Ishikawa (cell line): ENCODE measurements at regions not wholly inside any gene's neighbourhood (a gene's known extent, or its start where the extent isn't known, plus 50 kb on each side); places are given as distances from the start of the nearest gene placed in this dataset.

Source experiments
- CEBPB ChIP-seq: IDR thresholded peaks from 2 replicates; pipeline ENCODE4 v1.6.1; 2012
- CREB1 ChIP-seq: IDR thresholded peaks from 2 replicates; pipeline ENCODE4 v1.6.1; 2012; ENCODE audit warnings: low read depth
- EGR1 ChIP-seq: IDR thresholded peaks from 2 replicates; pipeline ENCODE4 v1.6.1; 2012
- EP300 ChIP-seq: IDR thresholded peaks from 2 replicates; pipeline ENCODE4 v1.6.1; 2012; ENCODE audit warnings: borderline replicate concordance
- FOXM1 ChIP-seq: IDR thresholded peaks from 2 replicates; pipeline ENCODE4 v1.6.1; 2012; ENCODE audit warnings: low read depth, borderline replicate concordance
- MAX ChIP-seq: IDR thresholded peaks from 2 replicates; pipeline ENCODE4 v1.6.1; 2012
- NFIC ChIP-seq: IDR thresholded peaks from 2 replicates; pipeline ENCODE4 v1.6.1; 2012
- RAD21 ChIP-seq: IDR thresholded peaks from 2 replicates; pipeline ENCODE4 v1.6.1; 2012; ENCODE audit warnings: low read depth
- REST ChIP-seq: IDR thresholded peaks from 2 replicates; pipeline ENCODE4 v1.6.1; 2012; ENCODE audit warnings: low read depth, mild to moderate bottlenecking
- TAF1 ChIP-seq: IDR thresholded peaks from 2 replicates; pipeline ENCODE4 v1.6.1; 2012; ENCODE audit warnings: low read depth, mild to moderate bottlenecking
- TCF12 ChIP-seq: IDR thresholded peaks from 2 replicates; pipeline ENCODE4 v1.6.1; 2012; ENCODE audit warnings: low read depth
- TEAD4 ChIP-seq: IDR thresholded peaks from 2 replicates; pipeline ENCODE4 v1.6.1; 2012
- USF1 ChIP-seq: IDR thresholded peaks from 2 replicates; pipeline ENCODE4 v1.6.1; 2012
- YY1 ChIP-seq: IDR thresholded peaks from 2 replicates; pipeline ENCODE4 v1.6.1; 2012; ENCODE audit warnings: low read depth
- ZBTB7A ChIP-seq: IDR thresholded peaks from 2 replicates; pipeline ENCODE4 v1.6.1; 2012; ENCODE audit warnings: low read depth

- TF ChIP-seq ZBTB7A (no peak), FOXM1 (no peak), USF1 (no peak), TAF1 (no peak), EGR1 (no peak), TEAD4 (no peak), CEBPB (no peak), CREB1 (no peak), EP300 (no peak), TCF12 (no peak), MAX (no peak), REST (no peak)
Measured at GRCh38 chr4:188905248-188905647, 766.0 kb downstream of the TRIML1 start.

- no peak for TF ChIP-seq TAF1
- TF ChIP-seq EP300, result no peak
- TF ChIP-seq NFIC, result 0 out of 2 replicates have a peak, but pooled peaks have one; percentile 13
- TF ChIP-seq USF1, result no peak
- TF ChIP-seq CREB1, result no peak
- no peak for TF ChIP-seq CEBPB
- no peak for TF ChIP-seq YY1
- no peak for TF ChIP-seq MAX
- TF ChIP-seq TCF12, result peak; percentile 56; the same call in 1 of the 2 replicates
Measured at GRCh38 chr4:188911199-188911598, 772.0 kb downstream of the TRIML1 start.

GRCh38 chr4:188911707-188912106 is 772.5 kb downstream of the TRIML1 start:
- no peak for TF ChIP-seq FOXM1

GRCh38 chr4:188915175-188915574 is 775.9 kb downstream of the TRIML1 start:
- TF ChIP-seq YY1 (no peak), NFIC (no peak), TCF12 (no peak), EGR1 (no peak), TAF1 (no peak), USF1 (no peak), ZBTB7A (no peak), EP300 (no peak), MAX (no peak), RAD21 (no peak), CREB1 (no peak)

GRCh38 chr4:188918787-188919186 is 779.5 kb downstream of the TRIML1 start:
- TF ChIP-seq RAD21 (no peak), ZBTB7A (no peak), REST (no peak), TCF12 (no peak), EP300 (no peak)

- TF ChIP-seq MAX (no peak), ZBTB7A (no peak), YY1 (no peak), NFIC (no peak), CREB1 (no peak), FOXM1 (no peak), CEBPB (no peak), TEAD4 (no peak), REST (no peak), EGR1 (no peak), TAF1 (no peak), EP300 (no peak), USF1 (no peak)
Measured at GRCh38 chr4:188930822-188931221, 791.6 kb downstream of the TRIML1 start.
